SK-N-SH treated with all-trans-retinoic acid at 6 μM for 48 hours (cell line): ENCODE measurements at regions not wholly inside any gene's neighbourhood (a gene's known extent, or its start where the extent isn't known, plus 50 kb on each side); places are given as distances from the start of the nearest gene placed in this dataset.
"Not testable (repeated sequence)": the region's sequence is repeated elsewhere in the genome, so short reads cannot be mapped to it uniquely, and the experiment has no call there.

Experiments
- ATAC-seq: fragments of 200-7000 bp; cut with Tn5 transposase; 3 replicates; pipeline ENCODE4 v1.9.1; 2020; ENCODE audit warnings: mild to moderate bottlenecking, moderate library complexity
- ARNTL ChIP-seq: fragments of 450-650 bp; formaldehyde crosslinking; IDR thresholded peaks from 2 replicates; pipeline ENCODE4 v1.5.0; 2020; ENCODE audit warnings: low read depth, mild to moderate bottlenecking, moderate library complexity, borderline replicate concordance
- CREB5 ChIP-seq: fragments of 250-450 bp; sonication (Bioruptor Pico); IDR thresholded peaks from 2 replicates; pipeline ENCODE4 v1.5.1; 2020; ENCODE audit warnings: low read depth, mild to moderate bottlenecking, moderate library complexity
- CSDC2 ChIP-seq: fragments of 250-450 bp; sonication (Bioruptor Pico); IDR thresholded peaks from 2 replicates; pipeline ENCODE4 v1.5.0; 2020; ENCODE audit warnings: mild to moderate bottlenecking, moderate library complexity
- CSRNP3 ChIP-seq: fragments of 250-450 bp; sonication (Bioruptor Pico); IDR thresholded peaks from 2 replicates; pipeline ENCODE4 v1.5.1; 2021; ENCODE audit warnings: mild to moderate bottlenecking, moderate library complexity
- ESRRG ChIP-seq: fragments of 250-450 bp; sonication (Bioruptor Pico); IDR thresholded peaks from 2 replicates; pipeline ENCODE4 v1.6.1; 2021; ENCODE audit warnings: mild to moderate bottlenecking
- OSR1 ChIP-seq: fragments of 250-450 bp; sonication (Bioruptor Pico); IDR thresholded peaks from 2 replicates; pipeline ENCODE4 v1.8.0; 2022; ENCODE audit warnings: moderate library complexity, mild to moderate bottlenecking, inconsistent platforms
- PATZ1 ChIP-seq: fragments of 250-450 bp; sonication (Bioruptor Pico); IDR thresholded peaks from 2 replicates; pipeline ENCODE4 v1.8.0; 2020; ENCODE audit warnings: mild to moderate bottlenecking, moderate library complexity, borderline replicate concordance
- POU6F1 ChIP-seq: fragments of 250-450 bp; sonication (Bioruptor Pico); IDR thresholded peaks from 2 replicates; pipeline ENCODE4 v1.8.0; 2021; ENCODE audit warnings: low read depth, mild to moderate bottlenecking, moderate library complexity, borderline replicate concordance
- PPARA ChIP-seq: fragments of 250-450 bp; sonication (Bioruptor Pico); IDR thresholded peaks from 2 replicates; pipeline ENCODE4 v1.5.0; 2020; ENCODE audit warnings: mild to moderate bottlenecking, borderline replicate concordance
- SNAI2 ChIP-seq: fragments of 250-450 bp; sonication (Bioruptor Pico); IDR thresholded peaks from 2 replicates; pipeline ENCODE4 v1.5.0; 2020; ENCODE audit warnings: mild to moderate bottlenecking, moderate library complexity
- TCF4 ChIP-seq: fragments of 250-450 bp; sonication (Bioruptor Pico); IDR thresholded peaks from 2 replicates; pipeline ENCODE4 v1.8.0; 2021; ENCODE audit warnings: mild to moderate bottlenecking, moderate library complexity, borderline replicate concordance
- TOX ChIP-seq: fragments of 250-450 bp; sonication (Bioruptor Pico); IDR thresholded peaks from 2 replicates; pipeline ENCODE4 v1.8.0; 2021; ENCODE audit warnings: mild to moderate bottlenecking, moderate library complexity, borderline replicate concordance
- TSHZ2 ChIP-seq: fragments of 250-450 bp; sonication (Bioruptor Pico); IDR thresholded peaks from 2 replicates; pipeline ENCODE4 v1.5.0; 2020; ENCODE audit warnings: mild to moderate bottlenecking, moderate library complexity
- ZFP30 ChIP-seq: fragments of 450-650 bp; formaldehyde crosslinking; IDR thresholded peaks from 2 replicates; pipeline ENCODE4 v1.5.0; 2022; ENCODE audit warnings: mild to moderate bottlenecking, moderate library complexity
- ZNF565 ChIP-seq: fragments of 450-650 bp; formaldehyde crosslinking; conservative IDR thresholded peaks from 2 replicates; pipeline ENCODE4 v1.5.0; 2020; ENCODE audit warnings: low read depth, mild to moderate bottlenecking, moderate library complexity
- ZNF8 ChIP-seq: fragments of 450-650 bp; formaldehyde crosslinking; IDR thresholded peaks from 2 replicates; pipeline ENCODE4 v1.5.0; 2020; ENCODE audit warnings: mild to moderate bottlenecking, moderate library complexity

DNA sequence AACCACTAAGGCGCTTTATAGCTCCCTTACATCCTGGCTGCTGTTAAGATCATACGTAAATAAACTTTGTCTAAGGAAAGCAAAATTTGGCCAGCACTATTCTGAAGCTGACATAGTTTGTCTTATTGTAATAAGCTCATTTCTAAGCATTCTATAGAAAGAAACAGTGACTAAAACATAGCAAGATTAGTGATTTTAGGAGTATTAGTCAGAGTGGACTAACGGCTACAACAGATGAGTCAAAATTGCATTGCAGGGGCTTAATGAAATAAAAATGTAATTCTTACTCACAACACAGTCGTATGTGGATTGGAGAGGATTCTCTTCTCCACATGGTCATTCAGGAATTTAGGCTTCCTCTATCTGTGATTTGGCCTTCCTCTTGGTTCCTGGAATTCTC, 347.6 kb downstream of the GADD45G start:
- TF ChIP-seq ESRRG = no peak
- TF ChIP-seq SNAI2 (CRISPR knock-in tag) = no peak
- TF ChIP-seq ARNTL = no peak
- no peak for TF ChIP-seq CREB5 (CRISPR knock-in tag)
- TF ChIP-seq OSR1 (CRISPR knock-in tag) = no peak
- TF ChIP-seq ZFP30 (CRISPR knock-in tag) = no peak
- TF ChIP-seq POU6F1 (CRISPR knock-in tag) = no peak
- no peak for TF ChIP-seq TCF4
- no peak for TF ChIP-seq PATZ1 (CRISPR knock-in tag)
- TF ChIP-seq TSHZ2 (CRISPR knock-in tag) = no peak
- no peak for TF ChIP-seq CSDC2 (CRISPR knock-in tag)
- TF ChIP-seq TOX (CRISPR knock-in tag) = no peak
- no peak for TF ChIP-seq ZNF8 (CRISPR knock-in tag)
- no peak for TF ChIP-seq CSRNP3
- no peak for TF ChIP-seq PPARA (CRISPR knock-in tag)
- ATAC-seq = no peak

GRCh38 chr9:89953263-89953662, 348.5 kb downstream of the GADD45G start:
- not testable (repeated sequence) for ATAC-seq

DNA sequence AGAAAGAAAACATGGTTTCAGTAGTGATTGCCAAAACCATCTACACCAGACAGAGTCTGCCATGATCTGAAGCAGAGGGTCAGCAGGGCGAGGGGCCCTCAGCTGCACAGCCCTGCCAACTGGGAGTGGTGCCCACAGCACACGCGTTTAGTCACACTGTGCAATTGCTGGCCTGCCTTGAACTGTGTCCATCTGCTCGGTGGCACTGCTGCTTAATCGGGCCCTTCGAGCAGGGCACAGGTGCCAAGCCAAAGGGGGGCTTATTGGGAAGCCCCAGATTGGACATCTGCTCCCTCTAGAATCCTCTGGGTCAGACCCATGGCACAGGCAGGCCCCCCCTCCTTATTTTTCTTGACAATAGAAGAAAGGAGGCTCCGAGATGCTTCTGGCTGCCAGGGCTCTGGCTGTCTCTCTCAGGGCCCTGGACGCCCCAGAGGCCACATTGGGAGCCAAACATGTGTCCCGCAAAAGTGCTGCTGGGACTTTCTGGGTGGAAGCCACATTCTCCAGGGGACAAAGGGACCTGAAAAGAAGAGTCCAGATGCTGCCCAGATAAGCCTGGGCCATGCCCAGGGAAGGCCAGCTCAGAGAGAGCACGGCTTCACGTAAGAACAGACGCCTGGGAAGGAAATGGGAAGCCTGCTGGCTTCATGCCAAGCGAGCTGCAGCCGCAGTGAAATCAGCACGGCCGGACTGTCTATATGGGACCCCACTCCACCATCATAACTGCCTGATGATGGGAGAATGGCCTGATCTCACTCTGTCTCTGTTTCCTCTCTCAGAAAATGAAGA, 349.2 kb downstream of the GADD45G start:
- no peak; the same call in 2 of the 3 replicates for ATAC-seq
- TF ChIP-seq CSDC2 (CRISPR knock-in tag) (no peak), OSR1 (CRISPR knock-in tag) (no peak), ZNF565 (CRISPR knock-in tag) (no peak), SNAI2 (CRISPR knock-in tag) (no peak), TOX (CRISPR knock-in tag) (no peak)

DNA sequence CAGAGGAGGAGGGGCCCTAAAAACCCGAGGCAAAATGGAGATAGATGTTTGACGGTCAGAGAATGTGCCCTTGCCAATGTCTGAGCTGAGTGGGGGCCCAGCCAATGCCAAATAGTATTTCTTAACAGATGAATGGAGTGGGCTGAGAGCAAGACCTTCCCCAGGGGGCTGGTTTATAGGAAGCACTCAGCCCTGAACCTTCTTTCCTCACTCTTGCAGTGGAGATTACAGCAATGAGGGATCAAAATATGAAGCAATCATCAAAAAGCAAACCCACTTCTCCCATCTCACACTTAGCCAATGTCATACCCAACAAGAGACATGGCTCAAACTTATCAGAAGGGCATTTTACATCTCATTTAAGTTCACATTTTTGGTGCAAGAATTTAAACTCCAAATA, 350.3 kb downstream of the GADD45G start:
- TF ChIP-seq TOX (CRISPR knock-in tag) = no peak
- no peak for TF ChIP-seq SNAI2 (CRISPR knock-in tag)
- TF ChIP-seq TSHZ2 (CRISPR knock-in tag) = no peak
- no peak for TF ChIP-seq ZFP30 (CRISPR knock-in tag)
- no peak for ATAC-seq
